Neural crest cell (in vitro differentiated cells): ENCODE measurements at regions not wholly inside any gene's neighbourhood (a gene's known extent, or its start where the extent isn't known, plus 50 kb on each side); places are given as distances from the start of the nearest gene placed in this dataset.

Experiments
- DNase-seq: peaks from one replicate; pipeline ENCODE4 v3.0.0; 2021; ENCODE audit warnings: low read depth, mixed read lengths, low spot score
- H3K27ac Mint-ChIP-seq: one replicate; pipeline ENCODE4 v1.8.0; 2021; ENCODE audit warnings: mild to moderate bottlenecking, mixed read lengths; ENCODE audit not compliant: unreplicated experiment
- H3K27me3 Mint-ChIP-seq: 2 replicates; pipeline ENCODE4 v1.8.0; 2021; ENCODE audit warnings: low read depth, mild to moderate bottlenecking, mixed read lengths
- H3K36me3 Mint-ChIP-seq: 2 replicates; pipeline ENCODE4 v1.8.0; 2021; ENCODE audit warnings: low read depth, mild to moderate bottlenecking, mixed read lengths
- H3K4me1 Mint-ChIP-seq: 2 replicates; pipeline ENCODE4 v1.8.0; 2021; ENCODE audit warnings: mixed read lengths
- H3K4me3 Mint-ChIP-seq: one replicate; pipeline ENCODE4 v1.8.0; 2021; ENCODE audit warnings: mild to moderate bottlenecking, mixed read lengths
- H3K9me3 Mint-ChIP-seq: 2 replicates; pipeline ENCODE4 v1.8.0; 2021; ENCODE audit warnings: mixed read lengths
- CTCF ChIP-seq: fragments of 200-600 bp; sonication (generic); conservative IDR thresholded peaks from 2 replicates; pipeline ENCODE4 v1.5.0; 2021; ENCODE audit warnings: antibody characterized with exemption, mild to moderate bottlenecking

- Mint-ChIP-seq H3K4me3 (no peak overlapping the region), H3K9me3 (peaks cover 8% of the 10 kb centered on the region), H3K27me3 (no peaks in the 10 kb centered on the region), H3K4me1 (peaks cover 4% of the 10 kb centered on the region), H3K36me3 (no peaks in the 10 kb centered on the region), H3K27ac (no peak overlapping the region)
- TF ChIP-seq CTCF = no peak
- DNase-seq = no peak
Measured at GRCh38 chr10:80741278-80741677, 203.6 kb downstream of the SH2D4B start.

GRCh38 chr10:80750268-80750667, 212.6 kb downstream of the SH2D4B start:
- no peak overlapping the region for H3K27ac Mint-ChIP-seq
- TF ChIP-seq CTCF = no peak
- peaks cover 5% of the 10 kb centered on the region for H3K4me1 Mint-ChIP-seq
- no peak overlapping the region for H3K4me3 Mint-ChIP-seq
- no peaks in the 10 kb centered on the region for H3K36me3 Mint-ChIP-seq
- no peaks in the 10 kb centered on the region for H3K27me3 Mint-ChIP-seq
- DNase-seq = no peak
- peaks cover 5% of the 10 kb centered on the region for H3K9me3 Mint-ChIP-seq

GRCh38 chr10:80751940-80752339, 214.2 kb downstream of the SH2D4B start:
- no peaks in the 10 kb centered on the region for H3K36me3 Mint-ChIP-seq
- H3K27ac Mint-ChIP-seq = no peak overlapping the region
- no peaks in the 10 kb centered on the region for H3K27me3 Mint-ChIP-seq
- H3K4me1 Mint-ChIP-seq = peaks cover 5% of the 10 kb centered on the region
- H3K9me3 Mint-ChIP-seq = peaks cover 5% of the 10 kb centered on the region
- no peak for TF ChIP-seq CTCF
- DNase-seq = no peak
- H3K4me3 Mint-ChIP-seq = no peak overlapping the region

- Mint-ChIP-seq H3K9me3 (peaks cover 5% of the 10 kb centered on the region), H3K4me3 (no peak overlapping the region), H3K27ac (no peak overlapping the region), H3K27me3 (no peaks in the 10 kb centered on the region), H3K4me1 (no peaks in the 10 kb centered on the region), H3K36me3 (no peaks in the 10 kb centered on the region)
- no peak for TF ChIP-seq CTCF
- no peak for DNase-seq
Measured at GRCh38 chr10:80753612-80754011, 215.9 kb downstream of the SH2D4B start.

GRCh38 chr10:80755893-80756292, 218.2 kb downstream of the SH2D4B start:
- H3K4me1 Mint-ChIP-seq = no peaks in the 10 kb centered on the region
- peaks cover 3% of the 10 kb centered on the region for H3K9me3 Mint-ChIP-seq
- no peak for DNase-seq
- H3K27ac Mint-ChIP-seq = no peak overlapping the region
- H3K4me3 Mint-ChIP-seq = no peak overlapping the region
- H3K27me3 Mint-ChIP-seq = no peaks in the 10 kb centered on the region
- TF ChIP-seq CTCF = no peak
- H3K36me3 Mint-ChIP-seq = no peaks in the 10 kb centered on the region

- DNase-seq = no peak
- no peak overlapping the region for H3K27ac Mint-ChIP-seq
- H3K4me3 Mint-ChIP-seq = no peak overlapping the region
- H3K4me1 Mint-ChIP-seq = no peaks in the 10 kb centered on the region
- H3K27me3 Mint-ChIP-seq = no peaks in the 10 kb centered on the region
- no peak for TF ChIP-seq CTCF
- peaks cover 2% of the 10 kb centered on the region for H3K9me3 Mint-ChIP-seq
- no peaks in the 10 kb centered on the region for H3K36me3 Mint-ChIP-seq
Measured at GRCh38 chr10:80759693-80760092, 222.0 kb downstream of the SH2D4B start.
